SKM-1 treated with dmso at 0.1 percent for 144 hours (cell line): ENCODE measurements at regions not wholly inside any gene's neighbourhood (a gene's known extent, or its start where the extent isn't known, plus 50 kb on each side); places are given as distances from the start of the nearest gene placed in this dataset.
"Not testable (repeated sequence)": the region's sequence is repeated elsewhere in the genome, so short reads cannot be mapped to it uniquely, and the experiment has no call there.

Experiments used
- DNase-seq: peaks from one replicate; lab custom pipeline; 2025; ENCODE audit not compliant: unreplicated experiment; lab: John Stamatoyannopoulos, UW

DNA sequence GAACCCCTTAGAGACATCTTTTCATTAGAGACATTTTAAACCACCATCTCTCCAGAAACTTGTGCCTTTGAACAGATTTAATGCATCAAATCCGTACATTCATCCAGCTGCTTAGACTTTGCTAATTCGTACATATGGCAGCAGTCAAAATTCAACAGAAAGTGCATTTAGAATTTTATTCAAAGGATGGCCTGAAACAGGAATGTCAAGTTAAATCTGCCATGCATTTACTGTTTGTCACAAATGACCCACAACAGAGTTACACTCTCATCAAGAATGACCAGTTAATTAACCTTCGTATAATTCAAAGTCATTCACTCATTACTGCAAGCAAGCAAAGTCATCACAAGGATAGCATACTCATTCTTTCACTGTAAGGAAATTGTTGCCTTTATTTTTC, 284.3 kb downstream of the SLC7A11 start:
- DNase-seq: no peak

DNA sequence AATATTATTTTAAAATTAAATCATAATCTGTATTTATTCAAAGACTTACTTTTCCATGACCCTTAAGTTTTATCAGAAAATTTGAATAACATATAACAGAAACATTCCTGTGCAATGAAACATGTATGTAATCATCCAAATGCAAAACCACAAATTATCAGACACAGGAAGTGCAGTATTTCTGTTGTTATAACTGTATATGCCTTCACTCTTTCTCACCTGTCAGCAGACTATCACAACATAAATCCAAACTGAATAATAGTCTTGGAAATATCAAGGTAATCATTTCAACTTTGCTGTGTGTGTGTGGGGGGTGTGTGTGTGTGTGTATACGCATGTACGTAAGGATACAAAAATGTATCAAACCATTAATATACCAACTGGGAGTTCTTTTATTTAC, 285.9 kb downstream of the SLC7A11 start:
- no peak for DNase-seq

DNA sequence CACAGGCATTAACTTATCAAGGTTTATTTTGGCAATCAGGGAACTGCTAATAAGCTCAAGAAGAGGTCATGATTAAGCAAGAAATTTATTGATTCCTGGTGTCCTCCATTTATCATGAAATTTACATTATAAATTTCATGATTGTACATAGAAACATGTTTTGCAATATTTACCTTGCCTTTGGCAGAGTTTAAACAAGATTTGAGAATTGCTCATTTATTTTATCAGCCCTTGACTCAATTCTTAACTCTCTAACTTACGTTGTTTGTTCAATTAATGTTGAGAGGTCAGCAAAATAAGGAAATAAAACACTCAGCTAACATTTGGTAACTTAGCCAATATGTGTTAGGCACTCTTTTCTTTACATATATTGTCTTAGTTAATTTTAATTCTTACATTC, 286.6 kb downstream of the SLC7A11 start:
- DNase-seq: no peak

DNA sequence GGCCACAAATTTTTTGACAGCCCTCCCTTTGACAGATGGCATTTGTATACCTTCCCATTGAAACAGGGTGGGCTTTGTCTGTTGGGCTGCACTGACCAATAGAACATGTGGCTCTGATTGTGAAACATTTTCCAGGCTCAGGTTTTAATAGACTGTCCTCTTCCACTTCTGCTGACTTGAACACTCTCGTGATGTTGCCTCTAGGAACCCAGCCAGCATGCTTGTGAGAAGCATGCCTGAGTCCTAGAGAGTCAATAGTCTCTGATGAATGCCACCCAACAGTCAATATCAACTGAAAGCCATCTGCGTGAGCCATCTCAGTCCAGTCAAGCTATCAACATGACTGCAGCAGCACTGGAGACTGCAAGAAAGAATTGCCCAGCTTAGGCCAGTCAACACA, 290.0 kb downstream of the SLC7A11 start:
- no peak for DNase-seq

DNA sequence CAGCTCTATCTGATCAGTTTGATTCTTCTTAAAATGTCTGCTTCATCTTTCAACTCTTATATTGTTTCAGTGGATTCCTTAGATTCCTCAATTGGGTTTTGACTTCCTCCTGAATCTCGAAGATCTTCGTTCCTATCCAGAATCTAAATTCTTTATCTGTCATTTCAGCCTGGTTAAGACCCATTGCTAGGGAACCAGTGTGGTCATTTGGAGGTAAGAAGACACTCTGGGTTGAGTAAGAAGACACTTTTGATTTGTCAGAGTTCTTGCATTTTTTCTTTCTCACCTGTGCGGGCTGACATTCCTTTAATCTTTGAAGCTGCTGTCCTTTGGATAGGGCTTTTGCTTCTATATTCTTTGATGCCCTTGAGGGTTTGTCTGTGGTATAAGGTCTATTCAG, 291.9 kb downstream of the SLC7A11 start:
- DNase-seq: no peak

DNA sequence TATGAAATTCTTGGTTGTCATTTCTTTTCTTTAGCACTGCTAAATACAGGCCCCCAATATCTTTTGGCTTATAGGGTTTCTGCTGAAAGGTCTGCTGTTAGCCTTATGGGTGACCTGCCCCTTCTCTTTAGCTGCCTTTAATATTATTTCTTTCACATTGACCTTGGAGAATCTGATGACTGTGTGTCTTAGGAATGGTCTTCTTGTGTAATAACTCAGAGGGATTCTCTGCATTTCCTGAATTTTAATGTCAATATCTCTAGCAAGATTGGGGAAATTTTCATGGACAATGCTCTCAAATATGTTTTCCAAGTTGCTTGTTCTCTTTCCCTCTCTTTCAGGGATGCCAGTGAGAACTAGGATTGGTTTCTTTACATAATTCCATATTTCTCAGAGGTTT, 292.4 kb downstream of the SLC7A11 start:
- DNase-seq: no peak

DNA sequence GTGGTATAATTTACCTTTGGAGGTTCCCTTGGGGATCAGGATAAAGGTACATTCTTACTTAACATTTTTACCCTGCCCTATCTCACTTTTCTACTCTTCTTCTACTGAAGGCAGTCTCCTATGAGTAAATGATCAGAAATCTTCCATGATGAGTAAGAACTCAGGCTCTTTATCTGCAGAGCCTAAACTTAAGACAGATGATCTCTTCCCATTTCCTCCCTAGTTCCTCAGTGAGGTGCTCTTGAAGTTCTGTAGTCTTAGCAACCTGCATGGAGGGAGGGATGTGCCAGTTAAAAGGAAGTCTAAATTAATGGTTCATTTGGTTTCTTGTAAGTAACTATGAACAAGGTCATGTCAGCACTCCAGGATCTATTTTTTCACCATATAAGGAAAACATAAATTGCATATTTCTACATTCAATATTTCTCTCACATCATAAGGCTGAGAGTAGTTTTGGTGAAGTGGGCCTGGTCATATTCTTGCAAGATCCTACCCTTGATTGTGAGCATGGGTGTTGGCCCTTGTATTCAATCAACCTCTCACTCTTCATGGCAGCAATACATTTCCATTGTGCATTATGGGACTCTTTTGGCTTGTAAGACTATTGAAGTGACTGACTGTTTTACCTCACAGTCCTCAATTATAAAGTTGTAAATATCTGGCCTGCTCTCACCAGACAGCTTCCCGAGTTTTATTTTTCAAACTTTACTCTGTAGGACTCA, 295.5 kb downstream of the SLC7A11 start:
- DNase-seq: no peak

DNA sequence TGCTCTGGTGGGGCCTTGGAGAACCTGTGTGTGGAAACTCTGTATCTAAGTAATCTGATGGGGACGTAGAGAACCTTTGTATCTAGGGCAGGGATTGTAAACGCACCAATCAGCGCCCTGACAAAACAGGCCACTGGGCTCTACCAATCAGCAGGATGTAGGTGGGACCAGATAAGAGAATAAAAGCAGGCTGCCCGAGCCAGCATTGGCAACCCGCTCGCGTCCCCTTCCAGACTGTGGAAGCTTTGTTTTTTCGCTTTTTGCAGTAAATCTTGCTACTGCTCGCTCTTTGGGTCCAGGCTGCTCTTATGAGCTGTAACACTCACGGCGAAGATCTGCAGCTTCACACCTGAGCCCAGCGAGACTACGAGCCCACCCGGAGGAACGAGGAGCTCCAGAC, 299.3 kb downstream of the SLC7A11 start:
- DNase-seq: not testable (repeated sequence)

DNA sequence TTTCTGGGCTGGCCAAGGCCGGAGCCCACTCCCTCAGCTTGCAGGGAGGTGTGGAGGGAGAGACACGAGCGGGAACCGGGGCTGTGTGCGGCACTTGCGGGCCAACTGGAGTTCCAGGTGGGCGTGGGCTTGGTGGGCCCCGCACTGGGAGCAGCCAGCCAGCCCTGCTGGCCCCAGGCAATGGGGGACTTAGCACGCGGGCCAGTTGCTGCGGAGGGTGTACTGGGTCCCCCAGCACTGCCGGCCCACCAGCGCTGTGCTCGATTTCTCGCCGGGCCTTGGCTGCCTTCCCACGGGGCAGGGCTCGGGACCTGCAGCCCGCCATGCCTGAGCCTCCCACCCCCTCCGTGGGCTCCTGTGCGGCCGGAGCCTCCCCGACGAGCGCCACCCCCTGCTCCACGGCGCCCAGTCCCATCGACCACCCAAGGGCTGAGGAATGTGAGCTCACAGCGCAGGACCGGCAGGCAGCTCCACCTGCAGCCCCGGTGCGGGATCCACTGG, 300.1 kb downstream of the SLC7A11 start:
- not testable (repeated sequence) for DNase-seq

DNA sequence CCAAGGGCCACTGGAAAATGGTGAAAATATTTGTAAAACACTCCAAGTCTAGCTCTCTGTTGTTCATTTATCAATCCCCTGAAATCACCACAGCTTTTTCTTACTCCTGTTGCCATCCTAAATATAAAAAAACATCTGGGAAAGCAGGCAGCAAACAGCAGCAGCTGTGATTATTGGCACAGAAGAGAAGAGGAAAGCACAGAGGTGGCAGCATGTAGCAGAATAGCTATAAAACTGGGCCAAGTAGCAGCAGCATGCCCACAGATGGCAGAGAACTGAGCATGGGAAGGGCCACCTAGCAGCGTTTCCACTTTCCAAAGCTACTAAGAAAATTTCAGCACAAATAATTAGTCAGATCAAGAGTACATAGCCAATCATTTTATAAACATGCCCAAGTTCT, 307.2 kb downstream of the SLC7A11 start:
- DNase-seq: no peak

DNA sequence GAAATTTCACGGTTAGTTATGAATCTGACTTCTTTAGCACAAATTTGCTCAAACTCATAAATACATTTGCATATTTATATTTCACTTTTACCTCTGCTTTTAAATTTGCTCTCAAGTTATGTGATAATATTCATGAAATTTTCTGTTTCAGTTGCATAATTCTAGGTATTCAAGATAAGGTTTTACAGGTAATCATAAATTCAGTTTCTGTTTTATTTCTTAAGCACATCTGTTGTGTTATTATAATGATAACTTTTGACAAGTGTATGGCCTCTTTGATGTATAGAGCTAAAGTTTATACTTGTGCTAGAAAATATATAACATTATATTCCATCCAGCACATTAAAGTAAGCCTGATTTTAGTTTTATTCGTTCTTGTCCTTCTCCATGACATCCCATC, 308.1 kb downstream of the SLC7A11 start:
- DNase-seq: no peak

DNA sequence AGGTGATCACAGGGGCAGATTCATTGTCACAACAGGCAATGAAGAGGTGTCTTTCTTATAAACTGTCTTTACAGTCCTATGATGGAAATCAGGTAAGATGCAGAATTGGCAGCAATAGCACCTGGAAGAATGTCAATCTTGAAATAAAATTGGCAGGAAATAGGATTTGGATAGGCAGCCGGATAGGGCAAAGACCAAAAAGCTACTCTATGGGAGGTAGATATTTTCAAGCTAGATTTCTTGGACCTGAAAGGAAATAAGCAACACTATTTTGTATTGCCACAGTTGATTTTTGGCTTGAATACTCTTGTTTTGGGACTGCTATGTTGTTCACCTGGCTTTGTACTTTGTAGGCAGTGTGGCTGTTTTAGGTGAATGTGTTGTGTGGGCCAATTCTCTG, 314.2 kb downstream of the SLC7A11 start:
- no peak for DNase-seq

DNA sequence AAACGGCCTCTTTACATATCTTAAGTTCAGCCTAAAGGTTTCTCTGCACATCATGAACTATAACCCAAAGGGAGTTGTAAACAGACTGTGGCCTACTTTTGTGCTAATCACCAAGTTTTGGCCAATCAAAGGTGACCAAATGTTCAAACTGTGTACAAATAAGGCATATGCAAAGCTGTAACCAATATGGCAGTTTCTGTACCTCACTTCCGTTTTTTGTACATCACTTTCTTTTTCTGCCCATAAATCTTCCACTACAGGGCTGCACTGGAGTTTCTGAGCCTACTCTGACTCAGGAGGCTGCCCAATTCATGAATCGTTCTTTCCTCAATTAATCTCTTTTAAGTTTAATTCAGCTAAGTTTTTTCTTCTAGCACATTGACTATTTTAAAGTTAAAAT, 318.7 kb downstream of the SLC7A11 start:
- no peak for DNase-seq

DNA sequence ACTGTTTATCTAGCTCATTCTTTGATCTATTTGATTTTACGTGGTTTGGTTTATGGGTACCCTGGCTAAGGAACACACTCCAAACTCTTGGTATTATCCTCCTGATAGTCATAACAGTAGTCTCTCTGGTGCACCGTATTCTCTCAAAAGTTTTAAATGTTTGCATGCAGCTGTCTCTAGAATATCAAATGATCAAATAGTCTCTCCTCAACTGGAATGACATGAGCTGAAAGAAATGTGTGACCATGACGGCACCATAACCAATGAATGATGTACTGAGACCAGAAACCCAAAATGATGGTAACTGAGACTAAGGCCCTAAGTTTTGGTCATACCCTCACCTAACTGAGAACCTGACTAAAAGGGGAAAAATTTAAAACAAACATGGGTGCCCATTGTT, 319.4 kb downstream of the SLC7A11 start:
- no peak for DNase-seq

DNA sequence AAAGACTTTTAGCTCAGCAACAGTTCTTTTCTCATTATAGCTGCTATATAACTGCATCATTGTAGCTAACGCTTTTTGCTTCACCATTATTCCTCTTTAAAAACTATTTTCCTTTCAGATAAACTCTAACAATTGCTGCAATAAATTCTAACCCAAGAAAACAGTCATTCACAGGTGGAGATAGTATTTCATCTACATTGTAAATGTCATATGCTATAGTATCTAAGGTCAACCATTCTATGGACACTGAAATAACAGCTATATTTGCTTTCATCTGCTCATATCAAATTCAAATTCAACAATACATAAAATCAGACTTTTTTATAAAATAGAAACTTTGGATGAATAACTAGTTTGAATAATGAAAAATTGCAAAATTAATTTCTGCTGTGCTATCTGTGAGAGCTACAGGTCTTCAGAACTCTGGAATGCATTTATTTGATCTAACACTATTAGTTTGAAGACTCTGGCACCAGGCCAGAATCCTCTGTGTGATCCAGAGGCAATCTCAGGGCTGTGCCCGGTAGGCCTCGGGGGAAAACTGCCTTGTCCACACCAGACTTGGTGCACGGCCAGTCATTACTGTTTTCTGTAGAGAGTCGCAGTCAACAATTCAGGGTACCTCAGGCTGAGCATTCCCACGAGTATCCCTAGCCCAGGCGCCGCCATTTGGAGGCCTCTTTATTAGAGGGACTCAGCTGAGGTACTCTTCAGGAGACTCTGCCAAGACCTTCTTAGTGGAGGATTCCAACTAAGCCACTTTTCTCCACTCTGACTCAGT, 332.4 kb downstream of the SLC7A11 start:
- no peak for DNase-seq

DNA sequence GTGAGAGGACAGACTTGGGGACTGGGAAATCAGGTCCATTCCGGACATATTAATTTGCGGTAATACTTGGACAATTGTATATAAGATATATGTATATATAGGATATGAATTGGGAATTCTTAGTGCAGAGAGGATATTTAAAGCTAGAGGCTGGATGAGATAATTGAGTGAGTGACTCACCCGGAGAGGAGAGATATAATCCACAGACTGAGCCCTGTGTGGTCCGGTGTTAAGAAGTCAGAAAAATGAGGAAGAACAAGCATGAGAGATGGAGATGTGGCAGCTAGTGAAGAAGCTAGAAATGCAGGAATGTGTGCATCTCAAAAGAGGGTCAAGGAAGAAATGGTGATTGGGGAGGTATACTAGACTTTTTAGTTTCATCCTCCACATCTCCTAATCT, 336.2 kb downstream of the SLC7A11 start:
- DNase-seq: no peak

DNA sequence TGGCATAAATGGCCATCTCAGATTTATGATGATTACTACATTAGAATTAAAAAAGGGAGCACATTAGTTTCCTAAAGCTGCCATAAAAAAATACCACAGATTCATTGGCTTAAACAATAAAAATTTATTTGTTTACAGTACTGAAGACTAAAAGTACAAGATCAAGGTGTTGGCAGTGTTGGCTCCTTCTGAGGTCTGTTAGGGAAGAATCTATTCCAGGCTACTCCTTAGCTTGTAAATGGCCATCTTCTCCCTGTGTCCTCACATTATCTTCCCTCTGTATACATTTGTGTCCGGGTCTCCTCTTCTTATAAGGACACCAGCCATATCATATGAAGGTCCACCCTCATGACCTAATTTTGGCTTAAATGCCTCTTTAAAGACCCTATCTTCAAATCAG, 341.0 kb downstream of the SLC7A11 start:
- no peak for DNase-seq

DNA sequence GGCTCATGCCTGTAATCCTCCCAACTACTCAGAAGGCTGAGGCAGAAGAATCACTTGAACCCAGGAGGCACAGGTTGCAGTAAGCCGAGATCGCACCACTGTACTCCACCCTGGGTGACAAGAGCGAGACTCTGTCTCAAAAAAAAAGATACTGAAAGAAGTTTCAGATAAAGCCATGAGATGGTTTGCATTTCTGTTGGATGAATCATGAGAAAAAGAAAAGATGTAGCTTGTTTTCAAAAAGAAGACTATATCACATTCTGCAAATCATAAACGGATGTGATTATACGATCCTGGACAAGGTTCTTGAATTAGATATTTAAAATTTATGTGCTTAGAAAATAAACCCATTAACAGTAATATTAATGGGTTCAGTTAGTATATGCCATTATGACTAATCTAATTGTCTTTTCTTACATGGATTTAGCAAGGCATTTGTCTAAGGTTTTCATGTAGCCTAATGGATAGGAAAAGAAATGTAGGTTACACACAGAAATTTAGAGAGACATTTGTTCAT, 345.9 kb downstream of the SLC7A11 start:
- no peak for DNase-seq

DNA sequence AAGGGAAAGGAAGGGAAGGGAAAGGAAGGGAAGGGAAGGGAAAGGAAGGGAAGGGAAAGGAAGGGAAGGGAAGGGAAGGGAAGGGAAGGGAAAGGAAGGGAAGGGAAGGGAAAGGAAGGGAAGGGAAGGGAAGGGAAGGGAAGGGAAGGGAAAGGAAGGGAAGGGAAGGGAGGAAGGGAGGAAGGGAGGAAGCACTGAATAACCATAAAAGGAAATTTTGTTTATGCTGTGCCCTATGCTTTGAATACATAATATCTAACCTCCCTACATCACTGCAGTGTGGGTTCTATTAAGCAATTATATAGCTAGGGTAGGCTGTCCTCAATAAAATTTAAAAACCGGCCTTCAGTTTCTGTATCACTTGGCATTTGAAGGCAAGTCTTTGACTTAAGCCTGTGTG, 346.6 kb downstream of the SLC7A11 start:
- DNase-seq: not testable (repeated sequence)

DNA sequence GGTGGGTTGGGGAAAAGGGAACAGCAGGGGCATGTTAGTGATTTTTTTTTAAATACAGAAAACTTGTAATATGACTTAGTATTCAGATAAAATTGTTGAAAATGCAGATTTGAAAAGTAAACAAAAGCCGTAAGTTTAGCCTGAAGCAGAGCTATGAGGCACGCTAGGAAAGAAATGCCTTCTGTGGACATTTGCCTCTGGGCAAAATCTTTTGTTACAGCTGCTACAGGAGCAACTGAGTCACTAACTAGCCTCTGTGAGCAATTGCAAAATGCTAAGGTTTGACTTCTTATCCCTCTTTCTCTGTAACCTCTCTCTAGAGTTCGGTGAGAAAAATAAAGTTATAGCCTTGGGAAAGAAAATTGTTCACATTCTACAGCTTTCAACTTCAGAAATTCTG, 350.0 kb downstream of the SLC7A11 start:
- DNase-seq: no peak

DNA sequence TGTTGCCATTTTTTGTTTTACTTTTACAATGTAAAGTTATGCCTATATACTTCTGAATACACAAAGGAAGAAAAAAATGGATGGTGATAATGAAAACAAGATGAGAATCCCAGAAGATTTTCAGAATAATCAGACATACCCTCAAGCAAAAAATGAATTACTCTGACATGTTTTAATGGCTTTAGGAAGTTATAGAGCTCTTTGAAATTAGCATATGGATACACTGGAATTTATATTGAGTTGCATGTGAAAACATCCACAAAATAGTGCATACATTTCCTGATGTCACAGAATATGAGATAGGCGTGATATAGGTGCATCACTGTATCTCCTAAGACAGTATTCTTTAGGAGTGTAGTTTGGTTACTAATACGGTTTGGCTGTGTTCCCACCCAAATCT, 351.3 kb downstream of the SLC7A11 start:
- DNase-seq: no peak

DNA sequence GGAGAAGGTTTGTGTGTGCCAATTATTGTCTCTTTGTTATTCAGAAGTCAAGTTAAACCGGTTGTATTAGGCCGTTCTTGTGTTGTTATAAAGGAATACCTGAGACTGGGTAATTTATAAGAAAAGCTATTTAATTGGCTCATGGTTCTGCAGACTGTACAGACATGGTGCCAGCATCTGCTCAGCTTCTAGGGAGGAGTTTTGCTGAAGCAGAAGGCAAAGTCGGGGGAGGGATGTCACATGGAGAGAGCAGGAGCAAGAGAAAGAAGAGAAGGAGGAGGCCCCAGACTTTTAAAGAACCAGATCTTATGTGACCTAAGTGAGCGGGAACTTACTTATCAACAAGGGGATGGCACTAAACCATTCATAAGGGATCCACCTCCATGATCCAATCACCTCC, 349.3 kb upstream of the PCDH18 start:
- DNase-seq: no peak
